ENCODE measurements at regions not wholly inside any gene's neighbourhood (a gene's known extent, or its start where the extent isn't known, plus 50 kb on each side); places are given as distances from the start of the nearest gene placed in this dataset.

GRCh38 chr14:106051796-106052195, 525.4 kb downstream of the TMEM121 start:
- H3K4me1 ChIP-seq = no peaks in the 10 kb centered on the region
- WGBS, 2 donors (ENCODE audit: low coverage in 1 of 2) = 63 to 65% methylated on average over 1 to 2 of the region's 2 CpGs
- DNase-seq = no peak
- in situ Hi-C loops (cut with MboI; ENCODE audit: low pct_ligation_motif_present in 1 of 4, low pct_unique_long_range_greater_than_20kb in 1 of 4, low sequenced_read_pairs in 3 of 4) (no loop called here), intact Hi-C loops (cut with DNase I; ENCODE audit: low total_unique reads) (no loop called here)
- H3K36me3 ChIP-seq = no peaks in the 10 kb centered on the region
- H3K27ac ChIP-seq = no peak overlapping the region
- peaks cover 6% of the 10 kb centered on the region for H3K27me3 ChIP-seq
- TF ChIP-seq EP300 (IDR thresholded peaks at IDR 0.05; ENCODE audit: low read depth) (no peak), POLR2A (IDR thresholded peaks at IDR 0.05) (no peak), POLR2AphosphoS5 (IDR thresholded peaks at IDR 0.05) (no peak), CTCF (IDR thresholded peaks at IDR 0.05) (no peak)
- no peaks in the 10 kb centered on the region for H3K9me3 ChIP-seq
- H3K4me3 ChIP-seq = no peak overlapping the region

- in situ Hi-C loops (cut with MboI; ENCODE audit: low pct_ligation_motif_present in 1 of 4, low pct_unique_long_range_greater_than_20kb in 1 of 4, low sequenced_read_pairs in 3 of 4) (no loop called here), intact Hi-C loops (cut with DNase I; ENCODE audit: low total_unique reads) (no loop called here)
- 38 to 74% methylated on average over 1 to 6 of the region's 6 CpGs for WGBS, 2 donors (ENCODE audit: low coverage in 1 of 2)
- H3K4me1 ChIP-seq = no peaks in the 10 kb centered on the region
- H3K27me3 ChIP-seq = peaks cover 10% of the 10 kb centered on the region
- no peak for DNase-seq
- TF ChIP-seq POLR2A (IDR thresholded peaks at IDR 0.05) (no peak), EP300 (IDR thresholded peaks at IDR 0.05; ENCODE audit: low read depth) (no peak)
- no peaks in the 10 kb centered on the region for H3K9me3 ChIP-seq
- no peak overlapping the region for H3K4me3 ChIP-seq
- H3K36me3 ChIP-seq = no peaks in the 10 kb centered on the region
- H3K27ac ChIP-seq = no peak overlapping the region
Measured at GRCh38 chr14:106055289-106055688, 528.9 kb downstream of the TMEM121 start.

- TF ChIP-seq CTCF (IDR thresholded peaks at IDR 0.05) = no peak
- no peak for TF ChIP-seq POLR2A (IDR thresholded peaks at IDR 0.05)
- no peak for TF ChIP-seq EP300 (IDR thresholded peaks at IDR 0.05; ENCODE audit: low read depth)
- TF ChIP-seq POLR2AphosphoS5 (IDR thresholded peaks at IDR 0.05) = no peak
- H3K27ac ChIP-seq = no peak overlapping the region
- H3K4me1 ChIP-seq = no peaks in the 10 kb centered on the region
- H3K4me3 ChIP-seq = no peak overlapping the region
- 32 to 58% methylated on average over 5 to 8 of the region's 8 CpGs for WGBS, 2 donors (ENCODE audit: low coverage in 1 of 2)
- DNase-seq = no peak
- in situ Hi-C loops (cut with MboI; ENCODE audit: low pct_ligation_motif_present in 1 of 4, low pct_unique_long_range_greater_than_20kb in 1 of 4, low sequenced_read_pairs in 3 of 4) (no loop called here), intact Hi-C loops (cut with DNase I; ENCODE audit: low total_unique reads) (no loop called here)
- peaks cover 9% of the 10 kb centered on the region for H3K27me3 ChIP-seq
- H3K36me3 ChIP-seq = no peaks in the 10 kb centered on the region
- H3K9me3 ChIP-seq = no peaks in the 10 kb centered on the region
Measured at GRCh38 chr14:106058342-106058741, 532.0 kb downstream of the TMEM121 start.

GRCh38 chr14:106060276-106060975, 534.0 kb downstream of the TMEM121 start:
- Histone ChIP-seq H3K27ac (no peak overlapping the region), H3K36me3 (no peaks in the 10 kb centered on the region), H3K4me3 (no peak overlapping the region), H3K27me3 (peaks cover 16% of the 10 kb centered on the region), H3K9me3 (no peaks in the 10 kb centered on the region), H3K4me1 (no peaks in the 10 kb centered on the region)
- TF ChIP-seq POLR2AphosphoS5 (IDR thresholded peaks at IDR 0.05) (no peak), CTCF (IDR thresholded peaks at IDR 0.05) (no peak), EP300 (IDR thresholded peaks at IDR 0.05; ENCODE audit: low read depth) (no peak), POLR2A (IDR thresholded peaks at IDR 0.05) (no peak)
- 49 to 57% methylated on average over 3 of the region's 3 CpGs for WGBS, 2 donors (ENCODE audit: low coverage in 1 of 2)
- DNase-seq = no peak
- intact Hi-C loops (cut with DNase I; ENCODE audit: low total_unique reads) (no loop called here), in situ Hi-C loops (cut with MboI; ENCODE audit: low pct_ligation_motif_present in 1 of 4, low pct_unique_long_range_greater_than_20kb in 1 of 4, low sequenced_read_pairs in 3 of 4) (no loop called here)
